B cell (primary cell): ENCODE measurements at regions not wholly inside any gene's neighbourhood (a gene's known extent, or its start where the extent isn't known, plus 50 kb on each side); places are given as distances from the start of the nearest gene placed in this dataset.

Experiments used
- ATAC-seq: fragments of 200-7000 bp; cut with Tn5 transposase; one replicate; pipeline ENCODE4 v1.10.0; 2021; ENCODE audit warnings: low read depth, mild to moderate bottlenecking, moderate number of reproducible peaks, moderate library complexity
- CTCF ChIA-PET: fragments of 350-600 bp; sonication (Branson Sonifier 250); formaldehyde crosslinking; loops from one replicate; lab custom pipeline; 2021; ENCODE audit warnings: antibody characterized with exemption, inconsistent platforms; lab: Charles Lee
- POLR2A ChIA-PET: fragments of 350-600 bp; sonication (Branson Sonifier 250); formaldehyde crosslinking; loops from one replicate; lab custom pipeline; 2021; ENCODE audit warnings: antibody characterized with exemption; lab: Charles Lee
- DNase-seq: peaks from one replicate; pipeline ENCODE4 v3.0.0; 2013
- H2AFZ ChIP-seq: 2 replicates; pipeline ENCODE4 v1.6.1; 2012; ENCODE audit warnings: mild to moderate bottlenecking, low read depth, low read length; ENCODE audit not compliant: insufficient read depth, poor library complexity, severe bottlenecking
- H3K27ac ChIP-seq, 2 donors: 1 replicate in 1 of 2; 2 replicates in 1 of 2; pipeline ENCODE4 v1.5.1; 2012 to 2013; ENCODE audit warnings: low read length in 2 of 2, mild to moderate bottlenecking in 2 of 2, moderate library complexity in 1 of 2
- H3K27me3 ChIP-seq, 4 experiments: fragments of 200-600 bp in 1 of 4; sonication (generic) in 1 of 4; replicated peaks in 1 of 4; 1 replicate in 2 of 4; 2 replicates in 2 of 4; pipeline versions ENCODE4 v1.6.1 to v1.7.0; 2013 to 2016; ENCODE audit warnings: low read length in 3 of 4, mild to moderate bottlenecking in 2 of 4, mixed read lengths in 1 of 4, moderate library complexity in 1 of 4; ENCODE audit not compliant: insufficient read depth in 4 of 4, control insufficient read depth in 3 of 4; ENCODE audit errors: control extremely low read depth in 1 of 4
- H3K36me3 ChIP-seq, 2 experiments: replicated peaks in 1 of 2; 1 replicate in 1 of 2; 2 replicates in 1 of 2; pipeline versions ENCODE4 v1.6.1 to v1.7.1; 2013; ENCODE audit warnings: low read length in 1 of 2; ENCODE audit not compliant: insufficient read depth in 2 of 2, control insufficient read depth in 1 of 2; ENCODE audit errors: control extremely low read depth in 1 of 2, extremely low read depth in 1 of 2
- H3K4me1 ChIP-seq, 2 donors: fragments of 200-600 bp in 1 of 2; sonication (generic) in 1 of 2; 1 replicate in 1 of 2; 2 replicates in 1 of 2; pipeline versions ENCODE4 v1.5.1 to v1.6.1; 2013 to 2017; ENCODE audit warnings: low read length in 2 of 2; ENCODE audit not compliant: control insufficient read depth in 2 of 2, insufficient read depth in 2 of 2
- H3K4me2 ChIP-seq: replicated peaks from 2 replicates; pipeline ENCODE3; 2012; ENCODE audit warnings: mild to moderate bottlenecking, low read depth, low read length; ENCODE audit not compliant: poor library complexity, severe bottlenecking
- H3K4me3 ChIP-seq, 5 experiments: fragments of 200-600 bp in 1 of 5; sonication (generic) in 1 of 5; 1 replicate in 3 of 5; 2 replicates in 2 of 5; pipeline versions ENCODE4 v1.5.1 to v1.7.0; 2011 to 2016; ENCODE audit warnings: low read length in 4 of 5, mild to moderate bottlenecking in 4 of 5, low read depth in 2 of 5, control low read depth in 1 of 5, moderate library complexity in 1 of 5; ENCODE audit not compliant: insufficient read depth in 1 of 5; ENCODE audit errors: control extremely low read depth in 1 of 5, extremely low read depth in 1 of 5
- H3K79me2 ChIP-seq: fragments of 200-600 bp; sonication (generic); one replicate; pipeline ENCODE4 v1.6.0; 2016; ENCODE audit warnings: low read length; ENCODE audit not compliant: control insufficient read depth, insufficient read depth
- H3K9ac ChIP-seq: fragments of 200-600 bp; sonication (generic); 2 replicates; pipeline ENCODE4 v1.6.1; 2017; ENCODE audit warnings: mild to moderate bottlenecking, low read length, moderate library complexity
- H3K9me3 ChIP-seq, 3 donors: one replicate each; pipeline versions ENCODE4 v1.6.1 to v1.7.1; 2013; ENCODE audit warnings: low read length in 2 of 3; ENCODE audit not compliant: control insufficient read depth in 2 of 3, insufficient read depth in 1 of 3; ENCODE audit errors: control extremely low read depth in 1 of 3
- H4K20me1 ChIP-seq: 2 replicates; pipeline ENCODE4 v1.6.0; 2012; ENCODE audit warnings: mild to moderate bottlenecking, low read length; ENCODE audit not compliant: insufficient read depth, control insufficient read depth, poor library complexity, severe bottlenecking
- H3K27ac Mint-ChIP-seq: one replicate; pipeline ENCODE4 v1.8.0; 2021; ENCODE audit warnings: mixed read lengths
- H3K27me3 Mint-ChIP-seq: one replicate; pipeline ENCODE4 v1.8.0; 2021; ENCODE audit warnings: mixed read lengths
- H3K4me1 Mint-ChIP-seq: one replicate; pipeline ENCODE4 v1.8.0; 2021; ENCODE audit warnings: mixed read lengths
- H3K4me3 Mint-ChIP-seq: one replicate; pipeline ENCODE4 v1.8.0; 2021; ENCODE audit warnings: mixed read lengths
- H3K9me3 Mint-ChIP-seq: one replicate; pipeline ENCODE4 v1.8.0; 2022; ENCODE audit warnings: mixed read lengths; ENCODE audit not compliant: insufficient read depth
- EZH2 ChIP-seq: IDR thresholded peaks from 2 replicates; pipeline ENCODE4 v1.6.1; 2012; ENCODE audit warnings: borderline replicate concordance, low read depth, mild to moderate bottlenecking, moderate library complexity, low read length; ENCODE audit not compliant: insufficient read depth, poor library complexity, severe bottlenecking
- WGBS: methylation state at CpG from one replicate; pipeline ENCODE4 v1.1.5; 2013; ENCODE audit warnings: missing lambda C conversion rate; ENCODE audit not compliant: insufficient coverage; 5-methylcytosine and 5-hydroxymethylcytosine counted together
- intact Hi-C: fragments of 100-400 bp; cut with micrococcal nuclease; formaldehyde crosslinking; loops from one replicate; pipeline ENCODE4 v1.10.0; 2022
- TF ChIP-seq, protein P1 (sequence below): fragments of 200-600 bp; IDR thresholded peaks from one replicate; pipeline ENCODE4 v1.8.0; 2022; ENCODE audit warnings: antibody characterized with exemption, mild to moderate bottlenecking

DNA sequence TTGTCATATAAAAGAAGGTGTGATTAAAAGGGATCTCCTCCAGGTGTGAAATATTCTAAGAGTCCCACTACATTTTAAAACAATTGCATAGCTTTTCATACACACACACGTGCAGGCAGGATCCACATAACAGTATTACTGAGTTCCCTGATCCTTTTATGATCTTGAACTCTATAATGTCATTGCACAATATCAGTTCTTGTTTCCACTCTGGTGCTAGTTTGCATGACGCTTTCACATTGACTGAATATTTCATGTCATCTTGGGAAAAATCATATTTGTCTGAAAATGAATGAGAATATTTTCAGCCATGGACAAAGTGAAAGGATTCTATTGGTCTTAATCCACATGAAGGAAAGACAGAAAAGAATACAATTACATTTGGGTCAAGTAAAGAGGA, 703.8 kb downstream of the CDH8 start:
- ATAC-seq (no peak), DNase-seq (no peak)
- Mint-ChIP-seq H3K27me3 (no peaks in the 10 kb centered on the region), H3K9me3 (peaks cover 5% of the 10 kb centered on the region), H3K4me3 (no peak overlapping the region), H3K4me1 (no peaks in the 10 kb centered on the region), H3K27ac (no peak overlapping the region)
- Histone ChIP-seq H3K4me2 (no peak overlapping the region), H3K36me3 (no peaks in the 10 kb centered on the region), H3K4me1 (no peaks in the 10 kb centered on the region), H2AFZ (no peak overlapping the region), H3K27me3 (no peaks in the 10 kb centered on the region), H3K27ac (no peak overlapping the region), H3K4me3 (no peak overlapping the region), H3K9me3 (no peaks in the 10 kb centered on the region), H3K79me2 (no peaks in the 10 kb centered on the region), H3K9ac (no peak overlapping the region), H4K20me1 (no peaks in the 10 kb centered on the region)
- 40% methylated on average over 1 of the region's 2 CpGs for WGBS
- POLR2A ChIA-PET, result no interaction called here
- TF ChIP-seq, protein P1, sequence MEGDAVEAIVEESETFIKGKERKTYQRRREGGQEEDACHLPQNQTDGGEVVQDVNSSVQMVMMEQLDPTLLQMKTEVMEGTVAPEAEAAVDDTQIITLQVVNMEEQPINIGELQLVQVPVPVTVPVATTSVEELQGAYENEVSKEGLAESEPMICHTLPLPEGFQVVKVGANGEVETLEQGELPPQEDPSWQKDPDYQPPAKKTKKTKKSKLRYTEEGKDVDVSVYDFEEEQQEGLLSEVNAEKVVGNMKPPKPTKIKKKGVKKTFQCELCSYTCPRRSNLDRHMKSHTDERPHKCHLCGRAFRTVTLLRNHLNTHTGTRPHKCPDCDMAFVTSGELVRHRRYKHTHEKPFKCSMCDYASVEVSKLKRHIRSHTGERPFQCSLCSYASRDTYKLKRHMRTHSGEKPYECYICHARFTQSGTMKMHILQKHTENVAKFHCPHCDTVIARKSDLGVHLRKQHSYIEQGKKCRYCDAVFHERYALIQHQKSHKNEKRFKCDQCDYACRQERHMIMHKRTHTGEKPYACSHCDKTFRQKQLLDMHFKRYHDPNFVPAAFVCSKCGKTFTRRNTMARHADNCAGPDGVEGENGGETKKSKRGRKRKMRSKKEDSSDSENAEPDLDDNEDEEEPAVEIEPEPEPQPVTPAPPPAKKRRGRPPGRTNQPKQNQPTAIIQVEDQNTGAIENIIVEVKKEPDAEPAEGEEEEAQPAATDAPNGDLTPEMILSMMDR, result no peak
- no peak for TF ChIP-seq EZH2
- CTCF ChIA-PET, result no interaction called here
- intact Hi-C loops, result no loop called here

DNA sequence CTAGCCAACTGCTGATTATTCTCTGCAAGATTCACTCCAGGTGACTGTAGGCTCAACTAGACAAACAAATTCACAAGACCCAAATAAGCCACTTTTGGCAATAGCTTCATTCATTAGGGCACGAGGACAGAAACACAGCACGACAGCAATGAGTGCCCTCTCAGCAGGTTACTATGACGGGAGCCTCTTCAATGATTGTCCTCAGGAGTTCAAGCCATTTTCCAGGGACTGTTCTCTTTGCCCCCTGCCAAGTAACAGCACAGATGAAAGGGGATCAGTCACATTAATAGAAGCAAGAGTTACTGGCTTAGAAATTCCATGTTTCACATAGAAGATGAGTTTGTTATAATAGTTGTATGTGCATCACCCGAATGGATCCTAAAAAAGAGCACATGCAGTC, 712.2 kb downstream of the CDH8 start:
- no peak overlapping the region for H3K4me3 Mint-ChIP-seq
- Histone ChIP-seq H3K79me2 (no peaks in the 10 kb centered on the region), H3K4me2 (no peak overlapping the region), H3K9ac (no peak overlapping the region), H4K20me1 (no peaks in the 10 kb centered on the region), H2AFZ (no peak overlapping the region), H3K4me3 (no peak overlapping the region), H3K36me3 (no peaks in the 10 kb centered on the region), H3K9me3 (peaks cover 0 to under 1% (median 0%) of the 10 kb centered on the region in 3 donors), H3K27me3 (no peaks in the 10 kb centered on the region), H3K4me1 (no peaks in the 10 kb centered on the region), H3K27ac (no peak overlapping the region)
- ChIA-PET CTCF (no interaction called here), POLR2A (no interaction called here)
- H3K27me3 Mint-ChIP-seq, result no peaks in the 10 kb centered on the region
- no peaks in the 10 kb centered on the region for H3K4me1 Mint-ChIP-seq
- 97% methylated on average over 3 of the region's 4 CpGs for WGBS
- DNase-seq (no peak), ATAC-seq (no peak)
- no peak overlapping the region for H3K27ac Mint-ChIP-seq
- peaks cover 4% of the 10 kb centered on the region for H3K9me3 Mint-ChIP-seq
- TF ChIP-seq, protein P1, result no peak
- no peak for TF ChIP-seq EZH2
- intact Hi-C loops, result no loop called here
